Left lung (tissue), 4 donors: ENCODE measurements at regions not wholly inside any gene's neighbourhood (a gene's known extent, or its start where the extent isn't known, plus 50 kb on each side); places are given as distances from the start of the nearest gene placed in this dataset.

Experiments used
- ATAC-seq: fragments of 200-7000 bp; cut with Tn5 transposase; one replicate; pipeline ENCODE4 v1.9.1; 2020; ENCODE audit warnings: moderate library complexity
- DNase-seq, 4 donors: peaks; one replicate each; pipeline ENCODE4 v3.0.0-alpha.2; 2013 to 2020
- H3K27ac ChIP-seq, 2 donors: fragments of 200-600 bp; sonication (generic) in 1 of 2; one replicate each; pipeline versions ENCODE4 v1.5.0 to v1.8.0; 2020 to 2021
- H3K27me3 ChIP-seq, 2 donors: fragments of 200-600 bp; sonication (generic) in 1 of 2; one replicate each; pipeline versions ENCODE4 v1.5.0 to v1.8.0; 2020 to 2021
- H3K36me3 ChIP-seq, 2 donors: fragments of 200-600 bp; sonication (generic) in 1 of 2; one replicate each; pipeline versions ENCODE4 v1.5.0 to v1.8.0; 2020 to 2021
- H3K4me1 ChIP-seq, 2 donors: fragments of 200-600 bp; one replicate each; pipeline ENCODE4 v1.8.0; 2021
- H3K4me3 ChIP-seq, 2 donors: fragments of 200-600 bp; sonication (generic) in 1 of 2; one replicate each; pipeline versions ENCODE4 v1.5.0 to v1.8.0; 2020 to 2021; ENCODE audit warnings: mild to moderate bottlenecking in 1 of 2
- H3K9me3 ChIP-seq, 2 donors: fragments of 200-600 bp; sonication (generic) in 1 of 2; one replicate each; pipeline versions ENCODE4 v1.5.0 to v1.8.0; 2020 to 2021
- intact Hi-C, 2 donors: fragments of 100-400 bp; cut with DNase I; formaldehyde crosslinking; loops; one replicate each; pipeline versions ENCODE4 v1.11.2 to v1.14.2; 2022
- TF ChIP-seq, protein P1 (sequence below), 2 donors: fragments of 200-600 bp; sonication (generic) in 1 of 2; IDR thresholded peaks; one replicate each; pipeline versions ENCODE4 v1.5.0 to v1.8.0; 2021; ENCODE audit warnings: antibody characterized with exemption in 2 of 2
- donor health status: DM: no; HTN: yes; CAD: no.
- donor health status: DM: no; HTN: no; CAD: no.

DNA sequence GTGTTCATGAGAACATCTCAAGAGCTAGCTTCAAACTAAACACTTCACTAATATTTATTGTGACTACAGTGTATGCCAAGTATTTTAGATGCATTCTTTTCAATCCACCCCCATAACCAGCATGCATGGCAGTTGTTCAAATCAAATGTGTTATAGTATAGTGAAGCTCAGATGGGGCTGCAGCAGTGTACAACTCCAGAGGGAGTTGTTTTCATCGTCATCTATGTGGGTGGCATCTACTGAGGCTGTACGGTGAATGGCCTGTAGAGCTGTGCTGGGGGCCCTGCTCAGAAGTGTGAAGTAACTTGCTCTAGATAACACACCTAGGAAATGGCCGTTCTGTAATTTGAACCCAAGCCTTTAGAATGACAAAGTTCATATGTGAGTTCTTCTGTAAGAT lies 71.8 kb upstream of the LRATD1 start:
- Histone ChIP-seq H3K4me1 (no peaks in the 10 kb centered on the region), H3K27me3 (no peaks in the 10 kb centered on the region), H3K4me3 (no peak overlapping the region), H3K9me3 (peaks cover 0 to 4% of the 10 kb centered on the region in 2 donors), H3K27ac (no peak overlapping the region), H3K36me3 (no peaks in the 10 kb centered on the region)
- no peak for ATAC-seq
- no peak for DNase-seq
- TF ChIP-seq, protein P1, sequence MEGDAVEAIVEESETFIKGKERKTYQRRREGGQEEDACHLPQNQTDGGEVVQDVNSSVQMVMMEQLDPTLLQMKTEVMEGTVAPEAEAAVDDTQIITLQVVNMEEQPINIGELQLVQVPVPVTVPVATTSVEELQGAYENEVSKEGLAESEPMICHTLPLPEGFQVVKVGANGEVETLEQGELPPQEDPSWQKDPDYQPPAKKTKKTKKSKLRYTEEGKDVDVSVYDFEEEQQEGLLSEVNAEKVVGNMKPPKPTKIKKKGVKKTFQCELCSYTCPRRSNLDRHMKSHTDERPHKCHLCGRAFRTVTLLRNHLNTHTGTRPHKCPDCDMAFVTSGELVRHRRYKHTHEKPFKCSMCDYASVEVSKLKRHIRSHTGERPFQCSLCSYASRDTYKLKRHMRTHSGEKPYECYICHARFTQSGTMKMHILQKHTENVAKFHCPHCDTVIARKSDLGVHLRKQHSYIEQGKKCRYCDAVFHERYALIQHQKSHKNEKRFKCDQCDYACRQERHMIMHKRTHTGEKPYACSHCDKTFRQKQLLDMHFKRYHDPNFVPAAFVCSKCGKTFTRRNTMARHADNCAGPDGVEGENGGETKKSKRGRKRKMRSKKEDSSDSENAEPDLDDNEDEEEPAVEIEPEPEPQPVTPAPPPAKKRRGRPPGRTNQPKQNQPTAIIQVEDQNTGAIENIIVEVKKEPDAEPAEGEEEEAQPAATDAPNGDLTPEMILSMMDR (IDR thresholded peaks at IDR 0.05) = no peak
- intact Hi-C loops = no loop called here

- H3K4me1 ChIP-seq = no peaks in the 10 kb centered on the region
- intact Hi-C loops = no loop called here
- no peak for ATAC-seq
These were observed 69.2 kb upstream of the LRATD1 start for GRCh38 chr2:14563324-14563723.

DNA sequence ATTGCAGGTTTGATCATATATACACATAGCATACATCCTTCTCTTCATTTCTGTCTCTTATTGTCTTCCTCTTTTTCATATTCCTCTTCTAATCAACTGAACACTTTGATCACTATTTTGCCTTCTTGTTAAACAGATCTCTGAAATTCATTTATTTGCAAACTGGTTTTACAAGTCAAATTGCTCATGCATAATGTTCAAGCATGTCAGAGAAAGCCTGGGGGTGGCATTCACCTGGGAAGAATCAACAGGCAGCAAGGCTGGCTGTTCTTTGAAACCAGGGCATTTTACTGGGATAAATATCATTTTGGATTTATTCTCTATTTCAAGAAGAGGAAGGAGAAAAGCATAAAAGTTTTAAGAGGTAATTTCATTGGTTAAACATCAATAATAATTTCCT lies 66.9 kb upstream of the LRATD1 start:
- Histone ChIP-seq H3K9me3 (no peaks in the 10 kb centered on the region), H3K4me1 (no peaks in the 10 kb centered on the region), H3K36me3 (no peaks in the 10 kb centered on the region), H3K27ac (no peak overlapping the region), H3K4me3 (no peak overlapping the region), H3K27me3 (no peaks in the 10 kb centered on the region)
- no peak for ATAC-seq
- DNase-seq = no peak
- intact Hi-C loops = no loop called here
- TF ChIP-seq, protein P1 (IDR thresholded peaks at IDR 0.05) = no peak

More at GRCh38 chr2:14563324-14563723, 69.2 kb upstream of the LRATD1 start:
- DNase-seq = no peak
- Histone ChIP-seq H3K27me3 (no peaks in the 10 kb centered on the region), H3K36me3 (no peaks in the 10 kb centered on the region), H3K27ac (no peak overlapping the region), H3K4me3 (no peak overlapping the region), H3K9me3 (peaks cover 0 to 4% of the 10 kb centered on the region in 2 donors)
- TF ChIP-seq, protein P1 (IDR thresholded peaks at IDR 0.05) = no peak

DNA sequence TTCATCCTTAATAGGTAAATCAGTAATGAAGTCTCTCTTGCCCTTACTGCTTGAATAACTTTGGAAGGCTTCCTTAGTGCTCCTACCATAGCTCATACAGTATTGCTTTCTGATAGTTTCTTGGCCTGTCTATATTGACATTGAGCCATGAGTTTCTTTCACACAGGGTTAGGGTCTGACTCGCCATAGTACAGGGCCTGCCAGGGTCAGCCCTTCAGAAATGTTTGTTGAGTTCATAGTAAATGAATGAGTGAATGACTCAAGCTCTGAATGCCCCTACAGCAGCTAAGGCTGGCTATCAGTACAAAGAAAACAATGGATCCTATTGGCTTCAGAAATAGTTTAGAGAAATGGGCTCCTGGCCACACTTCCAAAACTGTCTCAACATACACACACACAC lies 65.0 kb upstream of the LRATD1 start:
- Histone ChIP-seq H3K4me1 (no peaks in the 10 kb centered on the region), H3K27me3 (no peaks in the 10 kb centered on the region), H3K4me3 (no peak overlapping the region), H3K27ac (no peak overlapping the region), H3K36me3 (no peaks in the 10 kb centered on the region), H3K9me3 (no peaks in the 10 kb centered on the region)
- intact Hi-C loops = no loop called here
- ATAC-seq (no peak), DNase-seq (peak in 1 of 4 donors; percentile 1)
- TF ChIP-seq, protein P1 (IDR thresholded peaks at IDR 0.05) = no peak

DNA sequence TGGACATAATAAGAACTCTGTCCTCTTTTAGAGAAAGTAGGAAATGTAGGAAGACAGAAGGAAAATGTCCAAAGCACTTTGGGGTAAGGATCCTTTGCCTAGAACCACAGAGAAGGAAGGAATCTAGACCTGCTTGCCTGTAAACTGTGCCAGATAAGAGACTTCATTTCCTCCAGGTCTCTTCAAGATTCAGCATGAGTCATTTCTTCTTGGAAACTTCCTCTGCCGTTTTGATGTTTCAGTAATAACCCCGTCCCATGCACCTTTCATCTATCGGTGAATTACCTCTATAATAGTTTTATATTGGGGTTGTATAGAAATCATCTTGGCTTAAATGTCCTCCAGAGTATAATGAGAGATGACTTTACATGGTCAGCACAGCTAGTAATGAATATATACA lies 63.2 kb upstream of the LRATD1 start:
- TF ChIP-seq, protein P1 (IDR thresholded peaks at IDR 0.05) = no peak
- Histone ChIP-seq H3K4me1 (no peaks in the 10 kb centered on the region), H3K27ac (no peak overlapping the region), H3K9me3 (no peaks in the 10 kb centered on the region), H3K36me3 (no peaks in the 10 kb centered on the region), H3K27me3 (no peaks in the 10 kb centered on the region), H3K4me3 (no peak overlapping the region)
- intact Hi-C loops = no loop called here
- DNase-seq (no peak), ATAC-seq (no peak)
